NCI-H526 (cell line): ENCODE measurements at regions not wholly inside any gene's neighbourhood (a gene's known extent, or its start where the extent isn't known, plus 50 kb on each side); places are given as distances from the start of the nearest gene placed in this dataset.
A peak's percentile ranks its signal among the peaks of the same experiment; 100 is the strongest.

ENCODE experiments used
- DNase-seq, 2 experiments: peaks; one replicate each; lab custom pipeline; 2025; lab: John Stamatoyannopoulos, UW

- DNase-seq = peak in 1 of 2 experiments; percentile 38
These were observed 50.8 kb upstream of the SLC36A4 start for GRCh38 chr11:93248602-93249001.

- no peak for DNase-seq
These were observed 51.8 kb upstream of the SLC36A4 start for GRCh38 chr11:93249459-93250220.

GRCh38 chr11:93250326-93250725 lies 52.5 kb upstream of the SLC36A4 start:
- DNase-seq = no peak

- no peak for DNase-seq
These were observed 54.1 kb upstream of the SLC36A4 start for GRCh38 chr11:93251922-93252321.

GRCh38 chr11:93253111-93253510 lies 55.3 kb upstream of the SLC36A4 start:
- no peak for DNase-seq

- DNase-seq = no peak
These were observed 58.8 kb upstream of the SLC36A4 start for GRCh38 chr11:93256623-93257022.

- DNase-seq = no peak
These were observed 63.2 kb upstream of the DEUP1 start for GRCh38 chr11:93267383-93267782.

GRCh38 chr11:93268287-93269040 lies 62.1 kb upstream of the DEUP1 start:
- no peak for DNase-seq

- DNase-seq = no peak
These were observed 58.9 kb upstream of the DEUP1 start for GRCh38 chr11:93271596-93271995.

GRCh38 chr11:93274851-93275250 lies 55.7 kb upstream of the DEUP1 start:
- no peak for DNase-seq

GRCh38 chr11:93278976-93279375 lies 51.6 kb upstream of the DEUP1 start:
- DNase-seq = no peak

- DNase-seq = peak; percentile 54 to 67
These were observed 50.6 kb upstream of the DEUP1 start for GRCh38 chr11:93279851-93280347.
